ENCODE measurements at regions not wholly inside any gene's neighbourhood (a gene's known extent, or its start where the extent isn't known, plus 50 kb on each side); places are given as distances from the start of the nearest gene placed in this dataset.
"Not testable (repeated sequence)": the region's sequence is repeated elsewhere in the genome, so short reads cannot be mapped to it uniquely, and the experiment has no call there.

GRCh38 chr19:30284885-30285284 is 87.3 kb upstream of the ZNF536 start:
- no peak for DNase-seq
- intact Hi-C loops (cut with micrococcal nuclease) = no loop called here
- Mint-ChIP-seq H3K27me3 (peaks cover 0 to 1% of the 10 kb centered on the region in 2 donors), H3K27ac (no peak overlapping the region), H3K9me3 (peaks cover 0 to 10% (median 2%) of the 10 kb centered on the region in 8 donors), H3K36me3 (no peaks in the 10 kb centered on the region), H3K4me1 (no peaks in the 10 kb centered on the region), H3K4me3 (no peak overlapping the region)
- no peaks in the 10 kb centered on the region for H3K27me3 ChIP-seq (ENCODE audit: insufficient read depth, low read length)
- ChIA-PET CTCF (ENCODE audit: partially characterized antibody) (no interaction called here), POLR2A (ENCODE audit: partially characterized antibody) (no interaction called here)
- no peaks in the 10 kb centered on the region for H3K9me3 ChIP-seq (ENCODE audit: control insufficient read depth in 1 of 2, low read length in 2 of 2)
- H3K4me1 ChIP-seq (ENCODE audit: insufficient read depth, low read length) = no peaks in the 10 kb centered on the region
- H3K27ac ChIP-seq (ENCODE audit: low read depth, low read length) = no peak overlapping the region
- no peaks in the 10 kb centered on the region for H3K36me3 ChIP-seq (ENCODE audit: insufficient read depth, low read length)
- H3K4me3 ChIP-seq (ENCODE audit: low read length in 2 of 2) = no peak overlapping the region

DNA sequence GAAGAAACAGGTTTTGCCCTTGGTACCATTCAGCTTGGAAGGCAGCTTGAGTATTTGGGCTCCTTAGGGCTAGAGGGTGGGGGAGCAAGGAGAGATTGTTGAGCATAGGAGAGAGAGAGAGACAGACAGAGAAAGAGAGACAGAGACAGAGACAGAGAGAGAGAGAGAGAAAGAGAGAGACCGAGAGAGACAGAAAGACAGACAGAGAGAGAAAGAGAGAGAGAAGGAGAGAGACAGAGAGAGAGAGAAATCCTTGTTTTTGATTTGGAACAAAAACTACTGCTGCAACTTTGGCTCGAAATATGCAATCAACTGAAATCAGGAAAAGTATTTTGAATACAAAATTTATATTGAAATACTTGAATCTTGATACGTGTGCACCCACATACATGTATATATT is 85.8 kb upstream of the ZNF536 start:
- H3K36me3 Mint-ChIP-seq = no peaks in the 10 kb centered on the region
- intact Hi-C loops (cut with micrococcal nuclease) = no loop called here
- POLR2A ChIA-PET (ENCODE audit: partially characterized antibody) = no interaction called here
- H3K4me1 Mint-ChIP-seq = no peaks in the 10 kb centered on the region
- H3K27ac Mint-ChIP-seq = no peak overlapping the region
- Histone ChIP-seq H3K4me3 (ENCODE audit: low read length in 2 of 2) (no peak overlapping the region), H3K27me3 (ENCODE audit: insufficient read depth, low read length) (no peaks in the 10 kb centered on the region), H3K27ac (ENCODE audit: low read depth, low read length) (no peak overlapping the region), H3K36me3 (ENCODE audit: insufficient read depth, low read length) (no peaks in the 10 kb centered on the region), H3K9me3 (ENCODE audit: control insufficient read depth in 1 of 2, low read length in 2 of 2) (no peaks in the 10 kb centered on the region), H3K4me1 (ENCODE audit: insufficient read depth, low read length) (no peaks in the 10 kb centered on the region)
- DNase-seq = no peak
- peaks cover 0 to 1% of the 10 kb centered on the region in 2 donors for H3K27me3 Mint-ChIP-seq
- CTCF ChIA-PET (ENCODE audit: partially characterized antibody) = no interaction called here
- no peak overlapping the region for H3K4me3 Mint-ChIP-seq
- H3K9me3 Mint-ChIP-seq = peaks cover 0 to 20% (median 2%) of the 10 kb centered on the region in 8 donors

- Histone ChIP-seq H3K9me3 (ENCODE audit: control insufficient read depth in 1 of 2, low read length in 2 of 2) (no peaks in the 10 kb centered on the region), H3K4me1 (ENCODE audit: insufficient read depth, low read length) (no peaks in the 10 kb centered on the region), H3K4me3 (ENCODE audit: low read length in 2 of 2) (no peak overlapping the region), H3K36me3 (ENCODE audit: insufficient read depth, low read length) (no peaks in the 10 kb centered on the region), H3K27ac (ENCODE audit: low read depth, low read length) (no peak overlapping the region), H3K27me3 (ENCODE audit: insufficient read depth, low read length) (no peaks in the 10 kb centered on the region)
- Mint-ChIP-seq H3K27me3 (peaks cover 0 to 1% of the 10 kb centered on the region in 2 donors), H3K4me3 (no peak overlapping the region), H3K9me3 (peaks cover 0 to 21% (median 3%) of the 10 kb centered on the region in 8 donors), H3K4me1 (no peaks in the 10 kb centered on the region), H3K27ac (no peak overlapping the region), H3K36me3 (no peaks in the 10 kb centered on the region)
- DNase-seq = no peak
- intact Hi-C loops (cut with micrococcal nuclease) = no loop called here
- ChIA-PET POLR2A (ENCODE audit: partially characterized antibody) (no interaction called here), CTCF (ENCODE audit: partially characterized antibody) (no interaction called here)
These were observed 84.9 kb upstream of the ZNF536 start for GRCh38 chr19:30287259-30287658.

- Mint-ChIP-seq H3K27me3 (peaks cover 0 to 1% of the 10 kb centered on the region in 2 donors), H3K27ac (no peak overlapping the region), H3K4me3 (no peak overlapping the region), H3K4me1 (no peaks in the 10 kb centered on the region), H3K9me3 (peaks cover 0 to 24% (median 4%) of the 10 kb centered on the region in 8 donors), H3K36me3 (no peaks in the 10 kb centered on the region)
- Histone ChIP-seq H3K27me3 (ENCODE audit: insufficient read depth, low read length) (no peaks in the 10 kb centered on the region), H3K9me3 (ENCODE audit: control insufficient read depth in 1 of 2, low read length in 2 of 2) (no peaks in the 10 kb centered on the region), H3K4me3 (ENCODE audit: low read length in 2 of 2) (no peak overlapping the region), H3K36me3 (ENCODE audit: insufficient read depth, low read length) (no peaks in the 10 kb centered on the region), H3K4me1 (ENCODE audit: insufficient read depth, low read length) (no peaks in the 10 kb centered on the region), H3K27ac (ENCODE audit: low read depth, low read length) (no peak overlapping the region)
- DNase-seq = no peak
- POLR2A ChIA-PET (ENCODE audit: partially characterized antibody) = no interaction called here
- CTCF ChIA-PET (ENCODE audit: partially characterized antibody) = no interaction called here
- intact Hi-C loops (cut with micrococcal nuclease) = no loop called here
These were observed 84.2 kb upstream of the ZNF536 start for GRCh38 chr19:30287973-30288372.

DNA sequence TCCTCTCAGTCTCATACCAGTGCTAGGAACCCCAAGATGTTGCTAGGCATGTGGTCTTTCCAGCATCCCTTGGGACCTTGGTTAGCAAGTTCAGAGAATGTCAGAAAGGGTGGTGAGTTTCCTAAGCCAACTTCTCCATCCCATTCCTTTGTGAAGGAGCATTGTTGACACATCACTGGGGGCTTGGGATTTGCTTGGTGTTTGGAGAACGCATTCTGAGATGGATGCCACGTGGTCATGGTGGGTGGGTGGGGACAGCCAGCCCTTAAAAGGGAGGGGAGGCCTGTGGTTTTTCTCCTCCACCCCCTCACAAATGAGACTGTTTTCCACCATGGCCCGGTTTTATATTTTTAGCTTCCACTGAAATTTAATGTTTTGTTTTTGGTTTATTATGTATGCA is 83.3 kb upstream of the ZNF536 start:
- DNase-seq = no peak
- intact Hi-C loops (cut with micrococcal nuclease) = no loop called here
- Histone ChIP-seq H3K27me3 (ENCODE audit: insufficient read depth, low read length) (no peaks in the 10 kb centered on the region), H3K27ac (ENCODE audit: low read depth, low read length) (no peak overlapping the region), H3K4me1 (ENCODE audit: insufficient read depth, low read length) (no peaks in the 10 kb centered on the region), H3K9me3 (ENCODE audit: control insufficient read depth in 1 of 2, low read length in 2 of 2) (no peaks in the 10 kb centered on the region), H3K36me3 (ENCODE audit: insufficient read depth, low read length) (no peaks in the 10 kb centered on the region), H3K4me3 (ENCODE audit: low read length in 2 of 2) (no peak overlapping the region)
- POLR2A ChIA-PET (ENCODE audit: partially characterized antibody) = no interaction called here
- no peaks in the 10 kb centered on the region for H3K36me3 Mint-ChIP-seq
- no peak overlapping the region for H3K4me3 Mint-ChIP-seq
- CTCF ChIA-PET (ENCODE audit: partially characterized antibody) = no interaction called here
- no peaks in the 10 kb centered on the region for H3K4me1 Mint-ChIP-seq
- no peak overlapping the region for H3K27ac Mint-ChIP-seq
- peaks cover 1% of the 10 kb centered on the region in 2 donors for H3K27me3 Mint-ChIP-seq
- peaks cover 0 to 24% (median 4%) of the 10 kb centered on the region in 8 donors for H3K9me3 Mint-ChIP-seq

DNA sequence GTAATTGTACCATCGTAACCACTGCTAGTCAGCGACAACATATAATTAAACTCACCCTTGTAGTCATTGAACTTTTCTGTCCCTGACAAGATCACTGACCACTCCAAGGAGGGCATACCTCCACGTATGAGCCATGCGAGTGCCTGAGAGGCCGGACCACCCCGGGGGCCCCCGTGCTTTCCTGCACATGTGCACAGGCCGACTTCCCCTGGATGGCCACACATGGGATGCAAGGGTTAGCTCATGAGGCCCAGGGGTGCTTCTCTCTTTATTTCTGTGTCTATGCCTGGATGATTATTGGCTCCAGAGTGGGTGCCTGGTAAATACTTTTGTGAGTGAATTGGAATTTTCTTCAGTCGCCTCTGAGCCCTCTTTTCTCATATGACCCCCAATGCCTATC is 82.8 kb upstream of the ZNF536 start:
- H3K4me1 ChIP-seq (ENCODE audit: insufficient read depth, low read length) = no peaks in the 10 kb centered on the region
- Mint-ChIP-seq H3K36me3 (no peaks in the 10 kb centered on the region), H3K4me1 (no peaks in the 10 kb centered on the region), H3K4me3 (no peak overlapping the region), H3K9me3 (peaks cover 0 to 24% (median 4%) of the 10 kb centered on the region in 8 donors), H3K27me3 (peaks cover 1% of the 10 kb centered on the region in 2 donors), H3K27ac (no peak overlapping the region)
- H3K4me3 ChIP-seq (ENCODE audit: low read length in 2 of 2) = no peak overlapping the region
- intact Hi-C loops (cut with micrococcal nuclease) = no loop called here
- DNase-seq = no peak
- H3K27ac ChIP-seq (ENCODE audit: low read depth, low read length) = no peak overlapping the region
- H3K27me3 ChIP-seq (ENCODE audit: insufficient read depth, low read length) = no peaks in the 10 kb centered on the region
- POLR2A ChIA-PET (ENCODE audit: partially characterized antibody) = no interaction called here
- no peaks in the 10 kb centered on the region for H3K36me3 ChIP-seq (ENCODE audit: insufficient read depth, low read length)
- no peaks in the 10 kb centered on the region for H3K9me3 ChIP-seq (ENCODE audit: control insufficient read depth in 1 of 2, low read length in 2 of 2)
- CTCF ChIA-PET (ENCODE audit: partially characterized antibody) = no interaction called here

GRCh38 chr19:30290805-30291204 is 81.4 kb upstream of the ZNF536 start:
- H3K4me1 ChIP-seq (ENCODE audit: insufficient read depth, low read length); H3K27ac Mint-ChIP-seq; H3K27ac ChIP-seq (ENCODE audit: low read depth, low read length); DNase-seq; H3K36me3 ChIP-seq (ENCODE audit: insufficient read depth, low read length); intact Hi-C loops (cut with micrococcal nuclease); H3K36me3 Mint-ChIP-seq; H3K9me3 ChIP-seq (ENCODE audit: control insufficient read depth in 1 of 2, low read length in 2 of 2); H3K27me3 ChIP-seq (ENCODE audit: insufficient read depth, low read length); H3K27me3 Mint-ChIP-seq; H3K4me3 ChIP-seq (ENCODE audit: low read length in 2 of 2); POLR2A ChIA-PET (ENCODE audit: partially characterized antibody); H3K4me3 Mint-ChIP-seq; H3K4me1 Mint-ChIP-seq; CTCF ChIA-PET (ENCODE audit: partially characterized antibody): not testable (repeated sequence)
- peaks cover 0 to 24% (median 4%) of the 10 kb centered on the region in 8 donors for H3K9me3 Mint-ChIP-seq

- Mint-ChIP-seq H3K27ac (no peak overlapping the region), H3K4me3 (no peak overlapping the region), H3K9me3 (peaks cover 0 to 19% (median 4%) of the 10 kb centered on the region in 8 donors), H3K4me1 (no peaks in the 10 kb centered on the region), H3K27me3 (peaks cover 0 to 3% of the 10 kb centered on the region in 2 donors), H3K36me3 (no peaks in the 10 kb centered on the region)
- no peak overlapping the region for H3K4me3 ChIP-seq (ENCODE audit: low read length in 2 of 2)
- no peak overlapping the region for H3K27ac ChIP-seq (ENCODE audit: low read depth, low read length)
- no peaks in the 10 kb centered on the region for H3K9me3 ChIP-seq (ENCODE audit: control insufficient read depth in 1 of 2, low read length in 2 of 2)
- no peak for DNase-seq
- H3K27me3 ChIP-seq (ENCODE audit: insufficient read depth, low read length) = no peaks in the 10 kb centered on the region
- no peaks in the 10 kb centered on the region for H3K36me3 ChIP-seq (ENCODE audit: insufficient read depth, low read length)
- POLR2A ChIA-PET (ENCODE audit: partially characterized antibody) = no interaction called here
- no peaks in the 10 kb centered on the region for H3K4me1 ChIP-seq (ENCODE audit: insufficient read depth, low read length)
- intact Hi-C loops (cut with micrococcal nuclease) = no loop called here
- CTCF ChIA-PET (ENCODE audit: partially characterized antibody) = no interaction called here
These were observed 79.0 kb upstream of the ZNF536 start for GRCh38 chr19:30293051-30293785.

All from CD4-positive, alpha-beta memory T cell (primary cell).